H9 (cell line): ENCODE measurements at regions not wholly inside any gene's neighbourhood (a gene's known extent, or its start where the extent isn't known, plus 50 kb on each side); places are given as distances from the start of the nearest gene placed in this dataset.

ENCODE experiments used
- DNase-seq: peaks from one replicate; pipeline ENCODE4 v3.0.0-alpha.2; 2017
- H2AFZ ChIP-seq: one replicate; pipeline ENCODE4 v1.6.1; 2013; ENCODE audit warnings: mild to moderate bottlenecking, low read length, control low read depth, moderate library complexity
- H2AK5ac ChIP-seq: 2 replicates; pipeline ENCODE4 v1.6.1; 2013; ENCODE audit warnings: low read length, control low read depth, mixed read lengths; ENCODE audit not compliant: insufficient read length
- H2BK120ac ChIP-seq: one replicate; pipeline ENCODE4 v1.6.1; 2013; ENCODE audit warnings: low read depth, mild to moderate bottlenecking, low read length, control low read depth, inconsistent platforms; ENCODE audit not compliant: poor library complexity, severe bottlenecking
- H2BK12ac ChIP-seq: 2 replicates; pipeline ENCODE4 v1.6.1; 2013; ENCODE audit warnings: low read length, control low read depth, mixed read lengths, low read depth; ENCODE audit not compliant: insufficient read length
- H2BK15ac ChIP-seq: 2 replicates; pipeline ENCODE4 v1.6.1; 2013; ENCODE audit warnings: low read depth, low read length, control low read depth
- H2BK20ac ChIP-seq: one replicate; pipeline ENCODE4 v1.6.1; 2013; ENCODE audit warnings: low read depth, mild to moderate bottlenecking, low read length, control low read depth, inconsistent platforms; ENCODE audit not compliant: poor library complexity, severe bottlenecking
- H2BK5ac ChIP-seq: 2 replicates; pipeline ENCODE4 v1.6.1; 2013; ENCODE audit warnings: low read length, control low read depth, mixed read lengths; ENCODE audit not compliant: insufficient read length
- H3K14ac ChIP-seq: 2 replicates; pipeline ENCODE4 v1.6.1; 2013; ENCODE audit warnings: low read length, control low read depth; ENCODE audit not compliant: insufficient read depth
- H3K18ac ChIP-seq: 2 replicates; pipeline ENCODE4 v1.6.1; 2013; ENCODE audit warnings: low read depth, mild to moderate bottlenecking, mixed read lengths, low read length, control low read depth; ENCODE audit not compliant: insufficient read length
- H3K23ac ChIP-seq: 2 replicates; pipeline ENCODE4 v1.6.1; 2013; ENCODE audit warnings: low read length, control low read depth, mixed read lengths, low read depth; ENCODE audit not compliant: insufficient read length
- H3K23me2 ChIP-seq: 2 replicates; pipeline ENCODE4 v1.6.1; 2013; ENCODE audit warnings: low read depth, mild to moderate bottlenecking, mixed read lengths, low read length, control low read depth; ENCODE audit not compliant: insufficient read length, poor library complexity, severe bottlenecking
- H3K27ac ChIP-seq: 2 replicates; pipeline ENCODE4 v1.5.1; 2013; ENCODE audit warnings: low read length, control low read depth, mixed read lengths, low read depth; ENCODE audit not compliant: insufficient read length
- H3K27me3 ChIP-seq: 2 replicates; pipeline ENCODE4 v1.6.1; 2013; ENCODE audit warnings: low read length, control low read depth, inconsistent platforms; ENCODE audit not compliant: insufficient read depth
- H3K4ac ChIP-seq: 2 replicates; pipeline ENCODE4 v1.6.1; 2013; ENCODE audit warnings: low read depth, mild to moderate bottlenecking, control low read depth, inconsistent platforms, low read length, moderate library complexity
- H3K4me1 ChIP-seq: 2 replicates; pipeline ENCODE4 v1.6.1; 2013; ENCODE audit warnings: low read length, control low read depth, inconsistent platforms; ENCODE audit not compliant: insufficient read depth
- H3K4me2 ChIP-seq: 2 replicates; pipeline ENCODE4 v1.6.1; 2013; ENCODE audit warnings: low read length, control low read depth, mixed read lengths; ENCODE audit not compliant: insufficient read length, insufficient read depth
- H3K56ac ChIP-seq: 2 replicates; pipeline ENCODE4 v1.6.1; 2013; ENCODE audit warnings: low read depth, mild to moderate bottlenecking, mixed read lengths, low read length, control low read depth; ENCODE audit not compliant: insufficient read length
- H3K79me1 ChIP-seq: 2 replicates; pipeline ENCODE4 v1.6.1; 2013; ENCODE audit warnings: low read depth, mild to moderate bottlenecking, moderate library complexity, low read length, control low read depth, inconsistent platforms; ENCODE audit not compliant: insufficient read depth, poor library complexity, severe bottlenecking
- H3K79me2 ChIP-seq: 2 replicates; pipeline ENCODE4 v1.6.1; 2013; ENCODE audit warnings: low read length, control low read depth, inconsistent platforms; ENCODE audit not compliant: insufficient read depth
- H3K9ac ChIP-seq: 2 replicates; pipeline ENCODE4 v1.6.1; 2013; ENCODE audit warnings: low read length, control low read depth, mixed read lengths; ENCODE audit not compliant: insufficient read length; ENCODE audit errors: extremely low read depth
- H3K9me3 ChIP-seq: one replicate; pipeline ENCODE4 v1.6.1; 2013; ENCODE audit warnings: low read depth, low read length, inconsistent platforms; ENCODE audit not compliant: control insufficient read depth
- H3T11ph ChIP-seq: one replicate; pipeline ENCODE4 v1.6.1; 2013; ENCODE audit warnings: mild to moderate bottlenecking, low read length, control low read depth, inconsistent platforms
- H4K20me1 ChIP-seq: one replicate; pipeline ENCODE4 v1.6.1; 2013; ENCODE audit not compliant: control insufficient read depth, insufficient read length, insufficient read depth
- H4K5ac ChIP-seq: 2 replicates; pipeline ENCODE4 v1.6.1; 2013; ENCODE audit warnings: low read depth, mild to moderate bottlenecking, mixed read lengths, low read length, control low read depth; ENCODE audit not compliant: insufficient read length
- H4K8ac ChIP-seq: replicated peaks from 2 replicates; pipeline ENCODE4 v1.6.1; 2013; ENCODE audit warnings: low read length, control low read depth, mixed read lengths, low read depth; ENCODE audit not compliant: insufficient read length
- H4K91ac ChIP-seq: 2 replicates; pipeline ENCODE4 v1.6.1; 2013; ENCODE audit warnings: low read depth, mild to moderate bottlenecking, moderate library complexity, mixed read lengths, low read length, control low read depth; ENCODE audit not compliant: insufficient read length
- H3K27ac Mint-ChIP-seq, 3 experiments: 2 replicates in 2 of 3; 3 replicates in 1 of 3; pipeline ENCODE4 v1.8.0; 2020 to 2021; ENCODE audit warnings: mixed read lengths in 3 of 3, mild to moderate bottlenecking in 1 of 3, moderate library complexity in 1 of 3
- H3K27me3 Mint-ChIP-seq: 2 replicates; pipeline ENCODE4 v1.8.0; 2021; ENCODE audit warnings: low read depth, mild to moderate bottlenecking, moderate library complexity, mixed read lengths
- H3K36me3 Mint-ChIP-seq, 3 experiments: 2 replicates in 2 of 3; 3 replicates in 1 of 3; pipeline ENCODE4 v1.8.0; 2020 to 2021; ENCODE audit warnings: low read depth in 3 of 3, mixed read lengths in 3 of 3; ENCODE audit not compliant: insufficient read depth in 1 of 3
- H3K4me1 Mint-ChIP-seq, 2 experiments: 2 replicates each; pipeline ENCODE4 v1.8.0; 2020; ENCODE audit warnings: mixed read lengths in 2 of 2
- H3K4me3 Mint-ChIP-seq, 2 experiments: 2 replicates in 1 of 2; 3 replicates in 1 of 2; pipeline ENCODE4 v1.8.0; 2020 to 2021; ENCODE audit warnings: mild to moderate bottlenecking in 2 of 2, mixed read lengths in 2 of 2, moderate library complexity in 1 of 2
- H3K9me3 Mint-ChIP-seq, 2 experiments: 2 replicates in 1 of 2; 3 replicates in 1 of 2; pipeline ENCODE4 v1.8.0; 2020; ENCODE audit warnings: mild to moderate bottlenecking in 2 of 2, mixed read lengths in 2 of 2, moderate library complexity in 1 of 2
- TF ChIP-seq, protein P1 (sequence below): fragments of 200-600 bp; sonication (generic); conservative IDR thresholded peaks from 3 replicates; pipeline ENCODE4 v1.8.0; 2021; ENCODE audit warnings: antibody characterized with exemption, mild to moderate bottlenecking

DNA sequence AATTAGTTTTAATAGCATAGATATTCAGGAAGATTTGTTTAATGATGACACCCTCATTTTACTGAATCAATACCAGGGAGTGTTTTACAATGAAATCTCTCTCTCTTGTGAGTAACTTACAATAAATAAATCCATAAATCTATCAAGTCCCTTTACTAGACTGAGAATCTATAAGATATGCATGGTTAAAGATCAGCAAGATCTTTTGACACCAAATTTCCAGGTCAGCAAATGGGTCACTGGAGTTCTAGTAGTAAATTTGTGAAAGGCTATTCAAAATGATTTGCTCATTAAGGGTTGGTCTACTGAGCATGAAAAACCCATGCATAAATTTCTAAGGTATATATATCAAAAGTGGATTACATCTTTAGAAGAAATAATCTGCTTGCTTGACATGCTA is 512.1 kb upstream of the ITGA1 start:
- Histone ChIP-seq H2AFZ (no peak overlapping the region), H3T11ph (no peak overlapping the region), H4K20me1 (no peaks in the 10 kb centered on the region), H2BK12ac (no peak overlapping the region), H3K79me2 (no peaks in the 10 kb centered on the region), H3K14ac (no peak overlapping the region), H4K8ac (no peak overlapping the region), H2AK5ac (no peak overlapping the region), H3K4me1 (no peaks in the 10 kb centered on the region; the same call in 1 of the 2 replicates), H3K23ac (no peak overlapping the region), H2BK120ac (no peak overlapping the region), H2BK15ac (no peak overlapping the region), H3K4ac (no peak overlapping the region), H3K9me3 (no peaks in the 10 kb centered on the region), H3K27me3 (no peaks in the 10 kb centered on the region), H3K23me2 (no peaks in the 10 kb centered on the region), H3K56ac (no peak overlapping the region), H4K5ac (no peak overlapping the region), H2BK20ac (no peak overlapping the region), H3K4me2 (no peak overlapping the region), H2BK5ac (no peak overlapping the region), H3K27ac (no peak overlapping the region), H3K9ac (no peak overlapping the region), H3K79me1 (no peaks in the 10 kb centered on the region), H4K91ac (no peak overlapping the region), H3K18ac (no peak overlapping the region)
- Mint-ChIP-seq H3K4me1 (peaks cover 15% of the 10 kb centered on the region in 2 experiments), H3K27me3 (no peaks in the 10 kb centered on the region), H3K36me3 (no peaks in the 10 kb centered on the region; a peak in 2 of 7 replicates), H3K27ac (no peak overlapping the region), H3K4me3 (no peak overlapping the region), H3K9me3 (peaks cover 3% of the 10 kb centered on the region in 2 experiments; a peak in 3 of 5 replicates)
- DNase-seq = no peak
- TF ChIP-seq, protein P1, sequence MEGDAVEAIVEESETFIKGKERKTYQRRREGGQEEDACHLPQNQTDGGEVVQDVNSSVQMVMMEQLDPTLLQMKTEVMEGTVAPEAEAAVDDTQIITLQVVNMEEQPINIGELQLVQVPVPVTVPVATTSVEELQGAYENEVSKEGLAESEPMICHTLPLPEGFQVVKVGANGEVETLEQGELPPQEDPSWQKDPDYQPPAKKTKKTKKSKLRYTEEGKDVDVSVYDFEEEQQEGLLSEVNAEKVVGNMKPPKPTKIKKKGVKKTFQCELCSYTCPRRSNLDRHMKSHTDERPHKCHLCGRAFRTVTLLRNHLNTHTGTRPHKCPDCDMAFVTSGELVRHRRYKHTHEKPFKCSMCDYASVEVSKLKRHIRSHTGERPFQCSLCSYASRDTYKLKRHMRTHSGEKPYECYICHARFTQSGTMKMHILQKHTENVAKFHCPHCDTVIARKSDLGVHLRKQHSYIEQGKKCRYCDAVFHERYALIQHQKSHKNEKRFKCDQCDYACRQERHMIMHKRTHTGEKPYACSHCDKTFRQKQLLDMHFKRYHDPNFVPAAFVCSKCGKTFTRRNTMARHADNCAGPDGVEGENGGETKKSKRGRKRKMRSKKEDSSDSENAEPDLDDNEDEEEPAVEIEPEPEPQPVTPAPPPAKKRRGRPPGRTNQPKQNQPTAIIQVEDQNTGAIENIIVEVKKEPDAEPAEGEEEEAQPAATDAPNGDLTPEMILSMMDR = no peak
